A549 (cell line): ENCODE measurements at regions not wholly inside any gene's neighbourhood (a gene's known extent, or its start where the extent isn't known, plus 50 kb on each side); places are given as distances from the start of the nearest gene placed in this dataset.

Experiments
- CHD2 ChIP-seq: fragments of 150-350 bp; IDR thresholded peaks from 2 replicates; pipeline ENCODE4 v1.6.1; 2014; ENCODE audit warnings: low read length; ENCODE audit not compliant: partially characterized antibody
- CTCF ChIP-seq: fragments of >200 bp; sonication (Bioruptor Twin); formaldehyde crosslinking; IDR thresholded peaks from 3 replicates; pipeline ENCODE4 v1.5.1; 2016
- EHMT2 ChIP-seq: fragments of 200-600 bp; sonication (generic); IDR thresholded peaks from 2 replicates; pipeline ENCODE4 v1.6.1; 2016; ENCODE audit warnings: antibody characterized with exemption, low read depth, mild to moderate bottlenecking, moderate library complexity
- HDAC2 ChIP-seq: fragments of 200-600 bp; sonication (generic); IDR thresholded peaks from 2 replicates; pipeline ENCODE4 v1.6.1; 2016
- HEYL ChIP-seq: fragments of 250-450 bp; sonication (Bioruptor Pico); IDR thresholded peaks from 2 replicates; pipeline ENCODE4 v1.8.0; 2021; ENCODE audit warnings: mild to moderate bottlenecking, moderate library complexity
- KDM1A ChIP-seq: fragments of 200-600 bp; sonication (generic); IDR thresholded peaks from 2 replicates; pipeline ENCODE4 v1.6.1; 2016; ENCODE audit warnings: low read depth, mild to moderate bottlenecking
- MAFK ChIP-seq: fragments of 450-650 bp; IDR thresholded peaks from 2 replicates; pipeline ENCODE4 v1.6.1; 2014; ENCODE audit not compliant: partially characterized antibody
- MAX ChIP-seq: IDR thresholded peaks from 2 replicates; pipeline ENCODE4 v1.6.1; 2012
- POLR2A ChIP-seq: IDR thresholded peaks from 2 replicates; pipeline ENCODE4 v1.6.1; 2012; ENCODE audit warnings: mild to moderate bottlenecking, low read length
- POLR2AphosphoS2 ChIP-seq: conservative IDR thresholded peaks from 2 replicates; pipeline ENCODE4 v1.6.1; 2012; ENCODE audit warnings: low read length, improper control_type of control experiment, inconsistent platforms
- RAD21 ChIP-seq, 2 experiments: fragments of >200 bp in 1 of 2; sonication (Bioruptor Twin) in 1 of 2; formaldehyde crosslinking in 1 of 2; IDR thresholded peaks in 1 of 2; conservative IDR thresholded peaks in 1 of 2; 2 replicates in 1 of 2; 3 replicates in 1 of 2; pipeline ENCODE4 v1.6.1; 2012 to 2018; ENCODE audit warnings: inconsistent platforms in 1 of 2
- REST ChIP-seq: fragments of 200-600 bp; sonication (generic); IDR thresholded peaks from 2 replicates; pipeline ENCODE4 v1.6.1; 2016; ENCODE audit warnings: antibody characterized with exemption, mild to moderate bottlenecking, moderate library complexity
- SMC3 ChIP-seq: fragments of >200 bp; sonication (Bioruptor Twin); formaldehyde crosslinking; IDR thresholded peaks from 3 replicates; pipeline ENCODE4 v1.6.1; 2018; ENCODE audit warnings: inconsistent platforms

GRCh38 chr18:69175681-69176080, 225.0 kb upstream of the DOK6 start:
- TF ChIP-seq CTCF, result no peak
- TF ChIP-seq KDM1A, result no peak
- no peak for TF ChIP-seq SMC3
- no peak for TF ChIP-seq POLR2A
- no peak for TF ChIP-seq MAFK
- no peak for TF ChIP-seq HEYL (CRISPR knock-in tag)
- TF ChIP-seq EHMT2, result no peak
- no peak for TF ChIP-seq CHD2
- no peak for TF ChIP-seq RAD21 (conservative IDR thresholded peaks at IDR 0.05 in 1 of 2, IDR thresholded peaks at IDR 0.05 in 1 of 2)
- no peak for TF ChIP-seq POLR2AphosphoS2
- TF ChIP-seq MAX, result no peak
- no peak for TF ChIP-seq REST
- TF ChIP-seq HDAC2, result no peak
